ENCODE measurements at regions not wholly inside any gene's neighbourhood (a gene's known extent, or its start where the extent isn't known, plus 50 kb on each side); places are given as distances from the start of the nearest gene placed in this dataset.
A peak's percentile ranks its signal among the peaks of the same experiment; 100 is the strongest.
"Not testable (repeated sequence)": the region's sequence is repeated elsewhere in the genome, so short reads cannot be mapped to it uniquely, and the experiment has no call there.

GRCh38 chr9:41653560-41654340 is 464.6 kb upstream of the ZNG1F start:
- peak overlapping the region; percentile 21 to 79 for H3K4me3 Mint-ChIP-seq

GRCh38 chr9:41652800-41653199 is 463.7 kb upstream of the ZNG1F start:
- Mint-ChIP-seq H3K4me1 (peaks cover 16% of the 10 kb centered on the region), H3K27me3 (ENCODE audit: low read depth in 3 of 3) (peaks cover 11 to 21% (median 20%) of the 10 kb centered on the region in 3 donors)
- H3K27me3 ChIP-seq (ENCODE audit: control insufficient read depth in 2 of 2, insufficient read depth in 2 of 2, low read length in 2 of 2); H3K9me3 ChIP-seq (replicated peaks in 1 of 2; ENCODE audit: control insufficient read depth in 1 of 2, insufficient read depth in 1 of 2, low read length in 2 of 2); H3K4me3 ChIP-seq (replicated peaks in 1 of 3; ENCODE audit: low read depth in 2 of 3, low read length in 3 of 3); H3K4me1 ChIP-seq (ENCODE audit: control insufficient read depth in 1 of 2, insufficient read depth in 2 of 2, low read length in 2 of 2); H3K9ac ChIP-seq (ENCODE audit: insufficient read depth, low read length, poor library complexity, severe bottlenecking); DNase-seq; intact Hi-C loops (cut with micrococcal nuclease); H3K36me3 Mint-ChIP-seq; H3K27ac ChIP-seq (ENCODE audit: low read depth in 1 of 2, low read length in 2 of 2); H3K4me3 Mint-ChIP-seq; H3K9me3 Mint-ChIP-seq; H4K20me1 ChIP-seq (ENCODE audit: insufficient read depth, low read length); H2AFZ ChIP-seq (ENCODE audit: insufficient read depth, low read depth, low read length, poor library complexity, severe bottlenecking); H3K27ac Mint-ChIP-seq; H3K79me2 ChIP-seq (ENCODE audit: insufficient read depth, low read length); H3K36me3 ChIP-seq (replicated peaks in 1 of 2; ENCODE audit: control insufficient read depth in 1 of 2, insufficient read depth in 2 of 2, low read length in 2 of 2); H3K4me2 ChIP-seq (replicated peaks; ENCODE audit: extremely low read depth, low read length, poor library complexity, severe bottlenecking): not testable (repeated sequence)
- WGBS (ENCODE audit: insufficient coverage): no CpG with 5 or more reads among the region's 17 CpGs

More at GRCh38 chr9:41653560-41654340, 464.6 kb upstream of the ZNG1F start:
- H3K9me3 ChIP-seq (replicated peaks in 1 of 2; ENCODE audit: control insufficient read depth in 1 of 2, insufficient read depth in 1 of 2, low read length in 2 of 2); DNase-seq; H3K9me3 Mint-ChIP-seq; H3K79me2 ChIP-seq (ENCODE audit: insufficient read depth, low read length); H2AFZ ChIP-seq (ENCODE audit: insufficient read depth, low read depth, low read length, poor library complexity, severe bottlenecking); H3K4me2 ChIP-seq (replicated peaks; ENCODE audit: extremely low read depth, low read length, poor library complexity, severe bottlenecking); H4K20me1 ChIP-seq (ENCODE audit: insufficient read depth, low read length); intact Hi-C loops (cut with micrococcal nuclease); H3K36me3 ChIP-seq (replicated peaks in 1 of 2; ENCODE audit: control insufficient read depth in 1 of 2, insufficient read depth in 2 of 2, low read length in 2 of 2); H3K9ac ChIP-seq (ENCODE audit: insufficient read depth, low read length, poor library complexity, severe bottlenecking); H3K4me1 ChIP-seq (ENCODE audit: control insufficient read depth in 1 of 2, insufficient read depth in 2 of 2, low read length in 2 of 2); H3K27ac ChIP-seq (ENCODE audit: low read depth in 1 of 2, low read length in 2 of 2); H3K27me3 ChIP-seq (ENCODE audit: control insufficient read depth in 2 of 2, insufficient read depth in 2 of 2, low read length in 2 of 2); H3K36me3 Mint-ChIP-seq: not testable (repeated sequence)
- peak overlapping the region in 1 of 7 donors; percentile 6 for H3K27ac Mint-ChIP-seq
- WGBS (ENCODE audit: insufficient coverage): no CpG with 5 or more reads among the region's 21 CpGs
- peaks cover 11 to 23% (median 23%) of the 10 kb centered on the region in 3 donors for H3K27me3 Mint-ChIP-seq (ENCODE audit: low read depth in 3 of 3)
- peaks cover 14% of the 10 kb centered on the region for H3K4me1 Mint-ChIP-seq
- peak overlapping the region in 1 of 3 experiments; percentile 25 for H3K4me3 ChIP-seq (replicated peaks in 1 of 3; ENCODE audit: low read depth in 2 of 3, low read length in 3 of 3)

- H3K4me3 ChIP-seq (replicated peaks in 1 of 3; ENCODE audit: low read depth in 2 of 3, low read length in 3 of 3); H4K20me1 ChIP-seq (ENCODE audit: insufficient read depth, low read length): not testable (repeated sequence)
Observed at GRCh38 chr9:41652100-41652713, 463.1 kb upstream of the ZNG1F start.

GRCh38 chr9:41650086-41650485 is 461.0 kb upstream of the ZNG1F start:
- peaks cover 13% of the 10 kb centered on the region for H3K4me1 Mint-ChIP-seq
- H3K27ac ChIP-seq (ENCODE audit: low read depth in 1 of 2, low read length in 2 of 2); intact Hi-C loops (cut with micrococcal nuclease); H3K9me3 Mint-ChIP-seq; H4K20me1 ChIP-seq (ENCODE audit: insufficient read depth, low read length); H3K27me3 ChIP-seq (ENCODE audit: control insufficient read depth in 2 of 2, insufficient read depth in 2 of 2, low read length in 2 of 2); H2AFZ ChIP-seq (ENCODE audit: insufficient read depth, low read depth, low read length, poor library complexity, severe bottlenecking); H3K9ac ChIP-seq (ENCODE audit: insufficient read depth, low read length, poor library complexity, severe bottlenecking); H3K4me3 ChIP-seq (replicated peaks in 1 of 3; ENCODE audit: low read depth in 2 of 3, low read length in 3 of 3); H3K79me2 ChIP-seq (ENCODE audit: insufficient read depth, low read length); H3K36me3 Mint-ChIP-seq; DNase-seq; H3K27ac Mint-ChIP-seq; H3K4me2 ChIP-seq (replicated peaks; ENCODE audit: extremely low read depth, low read length, poor library complexity, severe bottlenecking); H3K9me3 ChIP-seq (replicated peaks in 1 of 2; ENCODE audit: control insufficient read depth in 1 of 2, insufficient read depth in 1 of 2, low read length in 2 of 2); H3K36me3 ChIP-seq (replicated peaks in 1 of 2; ENCODE audit: control insufficient read depth in 1 of 2, insufficient read depth in 2 of 2, low read length in 2 of 2); H3K4me3 Mint-ChIP-seq; H3K4me1 ChIP-seq (ENCODE audit: control insufficient read depth in 1 of 2, insufficient read depth in 2 of 2, low read length in 2 of 2): not testable (repeated sequence)
- no CpG with 5 or more reads among the region's 5 CpGs for WGBS (ENCODE audit: insufficient coverage)
- peaks cover 5 to 13% (median 8%) of the 10 kb centered on the region in 3 donors for H3K27me3 Mint-ChIP-seq (ENCODE audit: low read depth in 3 of 3)

More at GRCh38 chr9:41652100-41652713, 463.1 kb upstream of the ZNG1F start:
- H3K27ac Mint-ChIP-seq; DNase-seq; H3K36me3 ChIP-seq (replicated peaks in 1 of 2; ENCODE audit: control insufficient read depth in 1 of 2, insufficient read depth in 2 of 2, low read length in 2 of 2); H3K4me2 ChIP-seq (replicated peaks; ENCODE audit: extremely low read depth, low read length, poor library complexity, severe bottlenecking); H3K9me3 Mint-ChIP-seq; H3K4me1 ChIP-seq (ENCODE audit: control insufficient read depth in 1 of 2, insufficient read depth in 2 of 2, low read length in 2 of 2); H3K27me3 ChIP-seq (ENCODE audit: control insufficient read depth in 2 of 2, insufficient read depth in 2 of 2, low read length in 2 of 2); H3K4me3 Mint-ChIP-seq; H3K79me2 ChIP-seq (ENCODE audit: insufficient read depth, low read length); H3K36me3 Mint-ChIP-seq; H3K9me3 ChIP-seq (replicated peaks in 1 of 2; ENCODE audit: control insufficient read depth in 1 of 2, insufficient read depth in 1 of 2, low read length in 2 of 2); intact Hi-C loops (cut with micrococcal nuclease); H3K9ac ChIP-seq (ENCODE audit: insufficient read depth, low read length, poor library complexity, severe bottlenecking); H2AFZ ChIP-seq (ENCODE audit: insufficient read depth, low read depth, low read length, poor library complexity, severe bottlenecking); H3K27ac ChIP-seq (ENCODE audit: low read depth in 1 of 2, low read length in 2 of 2): not testable (repeated sequence)
- Mint-ChIP-seq H3K4me1 (peaks cover 16% of the 10 kb centered on the region), H3K27me3 (ENCODE audit: low read depth in 3 of 3) (peaks cover 12 to 19% (median 17%) of the 10 kb centered on the region in 3 donors)
- 100% methylated on average over 1 of the region's 29 CpGs for WGBS (ENCODE audit: insufficient coverage)
